GM12873 (cell line): ENCODE measurements at regions not wholly inside any gene's neighbourhood (a gene's known extent, or its start where the extent isn't known, plus 50 kb on each side); places are given as distances from the start of the nearest gene placed in this dataset.

Experiments
- TF ChIP-seq, protein P1 (sequence below): IDR thresholded peaks from 2 replicates; pipeline ENCODE4 v1.5.1; 2012; ENCODE audit warnings: low read depth, mild to moderate bottlenecking, moderate library complexity, low read length, control low read depth; ENCODE audit not compliant: insufficient read depth; ENCODE audit errors: missing control alignments

DNA sequence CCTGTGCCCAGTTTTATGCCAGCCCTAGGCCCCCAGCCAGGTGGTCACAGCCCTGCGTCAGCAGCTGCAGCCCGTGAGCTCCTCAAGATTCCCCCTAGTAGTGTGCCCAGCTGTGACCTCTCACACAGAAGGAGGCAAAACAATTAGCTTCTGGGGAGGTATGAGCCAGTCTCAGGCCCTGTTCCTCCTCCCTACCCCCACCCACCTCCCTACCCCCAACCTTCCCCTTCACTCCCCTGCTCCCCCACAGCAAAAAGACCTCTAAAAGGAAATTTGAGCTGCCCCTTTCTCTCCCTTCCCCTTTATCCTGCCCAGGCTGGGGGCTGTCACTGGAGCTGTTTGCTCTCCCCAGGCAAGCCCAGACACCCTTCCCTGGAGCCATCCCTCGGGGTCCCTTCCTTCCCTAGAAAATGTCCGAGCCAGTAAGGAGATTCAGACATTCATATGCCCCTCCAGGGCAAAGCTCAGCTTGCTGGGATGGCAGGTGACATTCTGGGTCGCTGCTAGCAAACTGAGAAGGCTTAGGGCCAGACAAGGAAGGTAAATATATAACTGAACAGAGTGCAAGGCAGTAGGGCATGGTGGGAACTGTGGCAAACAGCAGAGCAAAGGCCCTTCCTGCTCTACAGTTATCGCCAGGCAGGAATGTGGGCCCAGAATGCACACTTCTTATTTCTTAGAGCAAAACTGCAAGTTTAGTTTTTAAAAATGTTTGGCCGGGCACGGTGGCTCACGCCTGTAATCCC, 300.2 kb downstream of the MN1 start:
- TF ChIP-seq, protein P1, sequence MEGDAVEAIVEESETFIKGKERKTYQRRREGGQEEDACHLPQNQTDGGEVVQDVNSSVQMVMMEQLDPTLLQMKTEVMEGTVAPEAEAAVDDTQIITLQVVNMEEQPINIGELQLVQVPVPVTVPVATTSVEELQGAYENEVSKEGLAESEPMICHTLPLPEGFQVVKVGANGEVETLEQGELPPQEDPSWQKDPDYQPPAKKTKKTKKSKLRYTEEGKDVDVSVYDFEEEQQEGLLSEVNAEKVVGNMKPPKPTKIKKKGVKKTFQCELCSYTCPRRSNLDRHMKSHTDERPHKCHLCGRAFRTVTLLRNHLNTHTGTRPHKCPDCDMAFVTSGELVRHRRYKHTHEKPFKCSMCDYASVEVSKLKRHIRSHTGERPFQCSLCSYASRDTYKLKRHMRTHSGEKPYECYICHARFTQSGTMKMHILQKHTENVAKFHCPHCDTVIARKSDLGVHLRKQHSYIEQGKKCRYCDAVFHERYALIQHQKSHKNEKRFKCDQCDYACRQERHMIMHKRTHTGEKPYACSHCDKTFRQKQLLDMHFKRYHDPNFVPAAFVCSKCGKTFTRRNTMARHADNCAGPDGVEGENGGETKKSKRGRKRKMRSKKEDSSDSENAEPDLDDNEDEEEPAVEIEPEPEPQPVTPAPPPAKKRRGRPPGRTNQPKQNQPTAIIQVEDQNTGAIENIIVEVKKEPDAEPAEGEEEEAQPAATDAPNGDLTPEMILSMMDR = no peak

- TF ChIP-seq, protein P1 = no peak
Measured at GRCh38 chr22:27502327-27502726, 299.2 kb downstream of the MN1 start.

DNA sequence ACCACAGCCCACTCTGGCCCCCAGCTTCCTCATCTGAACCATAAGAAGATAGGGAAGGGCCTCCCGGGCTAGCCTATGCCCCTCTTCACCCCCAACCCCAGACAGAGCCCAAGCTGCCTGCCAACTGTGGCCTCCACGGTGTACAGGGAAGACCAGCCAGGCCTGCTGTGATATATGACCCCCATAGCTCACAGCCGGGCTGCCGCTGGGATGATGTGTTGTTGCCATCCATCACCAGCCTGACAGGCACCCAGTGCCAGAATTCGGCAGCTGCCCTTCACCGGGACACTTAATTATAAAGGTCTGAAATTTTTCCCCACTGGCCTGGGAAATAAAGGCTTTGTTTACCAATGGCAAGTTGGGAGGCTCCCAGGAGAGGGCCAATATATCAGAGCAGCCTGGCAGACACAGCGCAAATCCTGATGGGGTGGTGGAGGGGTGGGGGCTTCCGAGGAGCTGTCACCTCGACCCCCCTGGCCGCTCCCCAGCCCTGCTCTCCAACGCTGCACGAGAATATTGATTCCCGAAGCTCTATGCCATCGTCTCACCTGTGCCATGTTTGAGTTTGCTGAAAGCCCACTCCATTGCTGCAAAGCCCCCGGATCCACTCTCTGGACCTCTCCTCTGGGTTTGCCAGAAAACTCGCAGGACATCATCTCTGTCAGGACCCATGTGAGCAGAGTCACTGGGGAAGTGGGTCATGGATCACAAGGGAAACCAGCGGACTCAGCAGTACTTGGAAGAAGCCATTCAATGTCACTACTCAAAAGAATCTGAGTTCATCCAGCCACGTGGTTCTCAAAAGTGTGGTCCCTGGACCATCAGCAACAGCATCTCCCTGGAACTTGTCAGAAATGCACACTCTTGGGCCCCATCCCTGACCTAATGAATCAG, 296.9 kb downstream of the MN1 start:
- TF ChIP-seq, protein P1 = no peak

DNA sequence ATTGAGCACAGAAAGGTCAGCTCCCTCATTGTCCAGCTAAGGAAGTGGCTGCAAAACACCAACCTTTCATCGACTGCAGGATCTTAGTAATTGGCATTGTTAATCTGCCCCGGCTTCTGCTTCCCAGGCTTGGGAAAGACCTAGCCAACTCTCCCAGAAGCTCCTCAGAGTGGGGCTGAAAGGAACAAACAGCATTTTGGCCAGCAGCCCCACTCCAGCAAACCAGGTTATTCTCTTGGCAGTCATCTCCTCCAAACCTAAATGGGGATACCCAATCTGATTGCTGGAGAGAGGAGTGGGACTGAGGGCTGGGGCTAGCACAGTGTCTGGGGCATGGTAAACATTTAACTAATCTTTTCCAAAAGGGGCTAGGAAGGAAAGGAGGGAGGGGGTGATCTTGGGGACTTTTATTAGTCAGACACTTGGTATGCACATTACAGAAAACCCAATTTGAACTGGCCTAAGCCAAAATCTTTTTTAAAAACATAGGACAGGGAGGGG, 294.4 kb downstream of the MN1 start:
- TF ChIP-seq, protein P1 = no peak

DNA sequence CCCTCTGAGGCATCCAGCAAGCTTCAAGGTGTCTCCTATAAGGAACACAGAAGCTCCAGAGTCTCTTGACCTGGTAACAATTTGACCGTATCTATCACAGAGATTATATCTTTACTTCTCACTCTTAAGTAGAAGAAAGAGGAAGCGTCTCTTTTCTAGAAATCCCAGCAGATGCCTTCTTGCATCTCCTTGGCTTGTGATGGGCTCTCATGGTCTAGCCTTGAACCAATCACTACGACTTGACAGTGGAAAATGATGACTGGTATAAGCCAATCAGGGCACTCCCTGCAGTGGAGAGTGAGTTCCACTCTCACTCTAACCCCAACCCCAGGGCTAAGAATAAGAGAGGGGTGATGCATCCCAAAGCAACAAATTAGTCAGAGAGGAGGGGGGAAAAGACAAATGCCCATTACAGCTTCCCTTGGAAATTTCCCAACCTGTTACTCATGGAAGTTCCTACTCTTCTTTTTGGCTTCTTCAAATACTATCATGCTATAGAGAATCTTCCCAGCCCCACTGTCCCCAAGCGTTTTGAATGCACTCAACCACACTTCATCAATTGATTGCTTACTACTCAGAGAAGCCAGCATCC, 293.5 kb downstream of the MN1 start:
- TF ChIP-seq, protein P1 = no peak

DNA sequence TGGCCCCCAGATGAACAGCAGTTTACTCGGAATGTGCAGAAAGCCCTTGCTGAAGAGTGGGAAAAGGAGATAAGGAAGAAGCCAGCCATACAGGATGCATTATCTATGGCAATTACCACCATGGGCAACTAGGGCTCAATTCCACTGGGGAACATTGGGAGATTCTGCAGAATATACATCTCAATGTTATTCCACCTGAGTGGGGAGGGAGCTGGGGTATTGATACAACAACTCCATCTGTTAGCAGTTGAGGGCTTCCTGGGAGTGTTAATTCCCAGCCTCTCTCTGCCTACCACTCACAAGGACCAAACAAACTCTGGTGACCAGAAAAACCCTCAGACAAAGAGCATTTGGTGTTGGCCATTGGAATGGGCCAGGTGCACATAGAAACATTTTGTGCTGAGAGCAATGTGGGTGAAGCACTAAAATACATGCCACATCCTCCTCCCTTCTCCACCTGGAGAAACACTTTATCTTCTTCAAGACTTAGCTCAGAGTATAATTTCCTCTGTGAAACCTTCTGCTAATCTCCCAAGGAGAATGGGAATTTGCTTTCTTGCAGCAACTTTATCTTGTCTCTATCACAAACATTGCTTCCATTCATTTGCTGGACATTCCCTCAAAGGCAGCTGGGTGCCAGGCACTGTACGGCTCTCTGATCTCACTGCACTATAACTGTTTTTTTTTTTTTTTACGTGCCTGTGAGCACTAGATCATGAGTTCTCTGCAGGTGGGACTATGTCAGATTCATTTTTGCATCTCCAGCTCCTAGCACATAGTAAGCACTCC, 292.2 kb downstream of the MN1 start:
- TF ChIP-seq, protein P1 = no peak
